Glutamatergic neuron (in vitro differentiated cells): ENCODE measurements at regions not wholly inside any gene's neighbourhood (a gene's known extent, or its start where the extent isn't known, plus 50 kb on each side); places are given as distances from the start of the nearest gene placed in this dataset.
"Not testable (repeated sequence)": the region's sequence is repeated elsewhere in the genome, so short reads cannot be mapped to it uniquely, and the experiment has no call there.

Experiments
- DNase-seq: peaks from one replicate; pipeline ENCODE4 v3.0.0; 2022
- H3K27ac Mint-ChIP-seq: one replicate; pipeline ENCODE4 v1.8.0; 2020; ENCODE audit warnings: mild to moderate bottlenecking, mixed read lengths, inconsistent platforms; ENCODE audit not compliant: unreplicated experiment
- H3K27me3 Mint-ChIP-seq: one replicate; pipeline ENCODE4 v1.8.0; 2020; ENCODE audit warnings: mild to moderate bottlenecking, moderate library complexity, mixed read lengths, inconsistent platforms; ENCODE audit not compliant: unreplicated experiment
- H3K36me3 Mint-ChIP-seq: one replicate; pipeline ENCODE4 v1.8.0; 2020; ENCODE audit warnings: mild to moderate bottlenecking, mixed read lengths, inconsistent platforms; ENCODE audit not compliant: unreplicated experiment
- H3K4me1 Mint-ChIP-seq: one replicate; pipeline ENCODE4 v1.8.0; 2020; ENCODE audit warnings: mild to moderate bottlenecking, low read depth, mixed read lengths, inconsistent platforms; ENCODE audit not compliant: unreplicated experiment
- H3K4me3 Mint-ChIP-seq: one replicate; pipeline ENCODE4 v1.8.0; 2020; ENCODE audit warnings: mild to moderate bottlenecking, mixed read lengths, inconsistent platforms; ENCODE audit not compliant: unreplicated experiment
- H3K9me3 Mint-ChIP-seq: one replicate; pipeline ENCODE4 v1.8.0; 2020; ENCODE audit warnings: mild to moderate bottlenecking, moderate library complexity, mixed read lengths, inconsistent platforms; ENCODE audit not compliant: unreplicated experiment
- CTCF ChIP-seq: fragments of 200-600 bp; sonication (generic); IDR thresholded peaks from one replicate; pipeline ENCODE4 v1.5.0; 2021; ENCODE audit not compliant: partially characterized antibody, unreplicated experiment

GRCh38 chr4:116005037-116005805 lies 891.8 kb upstream of the NDST4 start:
- TF ChIP-seq CTCF, result no peak
- no peaks in the 10 kb centered on the region for H3K9me3 Mint-ChIP-seq

GRCh38 chr4:116001291-116001690 lies 887.9 kb upstream of the NDST4 start:
- no peaks in the 10 kb centered on the region for H3K27me3 Mint-ChIP-seq
- H3K27ac Mint-ChIP-seq, result no peak overlapping the region
- no peak for TF ChIP-seq CTCF
- no peak for DNase-seq
- no peaks in the 10 kb centered on the region for H3K9me3 Mint-ChIP-seq
- H3K4me1 Mint-ChIP-seq, result no peaks in the 10 kb centered on the region
- no peak overlapping the region for H3K4me3 Mint-ChIP-seq
- no peaks in the 10 kb centered on the region for H3K36me3 Mint-ChIP-seq

More at GRCh38 chr4:116005037-116005805, 891.8 kb upstream of the NDST4 start:
- no peaks in the 10 kb centered on the region for H3K36me3 Mint-ChIP-seq
- H3K27me3 Mint-ChIP-seq, result no peaks in the 10 kb centered on the region
- no peak overlapping the region for H3K27ac Mint-ChIP-seq
- no peak for DNase-seq
- no peak overlapping the region for H3K4me3 Mint-ChIP-seq
- H3K4me1 Mint-ChIP-seq, result no peaks in the 10 kb centered on the region

GRCh38 chr4:115986573-115986972 lies 873.2 kb upstream of the NDST4 start:
- no peak overlapping the region for H3K4me3 Mint-ChIP-seq
- H3K27ac Mint-ChIP-seq, result no peak overlapping the region
- no peaks in the 10 kb centered on the region for H3K4me1 Mint-ChIP-seq
- DNase-seq, result no peak
- no peaks in the 10 kb centered on the region for H3K27me3 Mint-ChIP-seq
- no peaks in the 10 kb centered on the region for H3K36me3 Mint-ChIP-seq
- H3K9me3 Mint-ChIP-seq, result peaks cover 1% of the 10 kb centered on the region
- TF ChIP-seq CTCF, result no peak

- not testable (repeated sequence) for H3K27ac Mint-ChIP-seq, DNase-seq, H3K4me3 Mint-ChIP-seq, H3K4me1 Mint-ChIP-seq, H3K9me3 Mint-ChIP-seq, H3K36me3 Mint-ChIP-seq, H3K27me3 Mint-ChIP-seq
Observed at GRCh38 chr4:115975421-115976001, 862.1 kb upstream of the NDST4 start.

GRCh38 chr4:115973768-115974167 lies 860.3 kb upstream of the NDST4 start:
- Mint-ChIP-seq H3K4me3 (no peak overlapping the region), H3K27me3 (no peaks in the 10 kb centered on the region), H3K36me3 (no peaks in the 10 kb centered on the region), H3K9me3 (no peaks in the 10 kb centered on the region), H3K27ac (no peak overlapping the region), H3K4me1 (no peaks in the 10 kb centered on the region)
- no peak for TF ChIP-seq CTCF
- DNase-seq, result no peak
